ENCODE measurements at regions not wholly inside any gene's neighbourhood (a gene's known extent, or its start where the extent isn't known, plus 50 kb on each side); places are given as distances from the start of the nearest gene placed in this dataset.

- TF ChIP-seq EZH2 (IDR thresholded peaks at IDR 0.05; ENCODE audit: low read depth, unreplicated experiment) (no peak), EZH2phosphoT487 (IDR thresholded peaks at IDR 0.05; ENCODE audit: unreplicated experiment) (no peak), REST (IDR thresholded peaks at IDR 0.05; ENCODE audit: unreplicated experiment) (no peak), CTCF (conservative IDR thresholded peaks at IDR 0.05; ENCODE audit: low read depth in 2 of 2) (no peak)
These were observed 272.1 kb downstream of the HINT1 start for GRCh38 chr5:130893006-130893405.

Measured in GM23338 (cell line).